ENCODE measurements at regions not wholly inside any gene's neighbourhood (a gene's known extent, or its start where the extent isn't known, plus 50 kb on each side); places are given as distances from the start of the nearest gene placed in this dataset.

DNA sequence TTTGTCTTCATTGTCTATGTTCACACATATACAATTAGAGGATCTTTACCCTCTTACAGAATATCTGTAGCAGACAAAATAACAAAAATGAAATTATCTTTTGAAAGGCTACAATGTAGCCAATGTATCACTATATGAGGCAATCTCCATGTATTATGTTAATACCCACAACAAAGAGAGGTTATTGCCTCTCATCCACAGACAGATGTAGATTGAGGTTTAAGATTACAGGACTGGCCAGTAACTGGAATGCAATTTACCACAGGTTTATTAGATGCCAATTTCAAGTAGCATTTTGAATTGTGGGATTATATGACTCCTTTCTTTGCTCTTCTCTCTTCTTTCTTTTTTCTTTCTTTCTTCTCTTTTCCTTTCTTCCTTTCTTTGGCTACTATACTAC is 242.6 kb downstream of the ANKRD50 start:
- no peak for DNase-seq (ENCODE audit: low read depth)

DNA sequence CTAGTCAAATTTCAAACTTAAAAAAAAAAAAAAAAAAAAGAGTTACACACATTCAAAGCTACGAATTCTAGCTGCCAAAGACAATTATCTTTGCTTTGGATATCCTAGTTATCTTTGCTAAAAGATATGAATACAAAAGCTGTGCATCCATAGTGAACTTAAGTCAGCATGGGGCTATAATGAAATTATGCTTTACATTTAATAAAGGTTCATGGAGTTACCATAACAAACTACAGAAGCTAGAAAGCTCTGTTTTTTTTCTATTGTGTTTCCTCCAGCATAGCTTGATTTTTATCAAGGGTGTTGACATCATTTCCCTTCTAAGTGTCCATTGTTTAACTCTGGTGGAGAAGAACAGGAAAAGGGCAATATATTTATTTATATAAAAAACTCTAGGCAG is 234.1 kb downstream of the ANKRD50 start:
- no peak for DNase-seq (ENCODE audit: low read depth)

DNA sequence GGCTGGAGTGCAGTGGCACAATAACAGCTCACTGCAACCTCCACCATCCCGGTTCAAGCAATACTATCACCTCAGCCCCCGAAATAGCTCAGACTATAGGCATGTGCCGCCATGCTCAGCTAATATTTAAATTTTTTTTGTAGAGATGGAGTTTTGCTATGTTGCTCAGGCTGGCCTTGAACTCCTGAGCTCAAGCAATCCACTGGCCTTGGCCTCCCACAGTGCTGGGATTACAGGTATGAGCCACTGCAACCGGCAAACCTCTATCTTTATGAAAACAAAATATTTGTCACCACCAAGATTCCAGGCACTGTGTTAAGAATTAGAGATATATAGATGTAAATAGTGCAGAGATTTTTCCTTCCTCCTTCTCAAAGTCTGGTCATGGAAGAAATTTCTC is 232.5 kb downstream of the ANKRD50 start:
- no peak for DNase-seq (ENCODE audit: low read depth)

DNA sequence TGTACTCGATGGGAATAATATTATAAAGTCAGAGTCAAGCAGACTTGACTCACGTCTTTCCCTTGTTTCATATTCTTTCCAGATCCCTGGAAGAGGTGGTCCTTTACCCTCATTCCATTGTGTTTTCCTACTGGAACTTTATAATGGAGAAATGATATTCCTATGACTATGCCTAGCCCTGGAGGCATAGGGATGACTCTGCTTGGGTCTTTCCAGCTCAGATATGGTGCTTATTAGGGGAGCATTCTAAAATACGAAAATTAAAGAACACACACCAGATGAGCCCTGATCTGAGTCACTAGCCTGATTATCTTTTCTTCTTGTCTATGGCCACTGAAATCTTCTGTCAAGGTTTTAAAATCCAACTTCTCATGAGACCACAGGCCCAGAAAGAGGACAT is 231.4 kb downstream of the ANKRD50 start:
- no peak for DNase-seq (ENCODE audit: low read depth)

DNA sequence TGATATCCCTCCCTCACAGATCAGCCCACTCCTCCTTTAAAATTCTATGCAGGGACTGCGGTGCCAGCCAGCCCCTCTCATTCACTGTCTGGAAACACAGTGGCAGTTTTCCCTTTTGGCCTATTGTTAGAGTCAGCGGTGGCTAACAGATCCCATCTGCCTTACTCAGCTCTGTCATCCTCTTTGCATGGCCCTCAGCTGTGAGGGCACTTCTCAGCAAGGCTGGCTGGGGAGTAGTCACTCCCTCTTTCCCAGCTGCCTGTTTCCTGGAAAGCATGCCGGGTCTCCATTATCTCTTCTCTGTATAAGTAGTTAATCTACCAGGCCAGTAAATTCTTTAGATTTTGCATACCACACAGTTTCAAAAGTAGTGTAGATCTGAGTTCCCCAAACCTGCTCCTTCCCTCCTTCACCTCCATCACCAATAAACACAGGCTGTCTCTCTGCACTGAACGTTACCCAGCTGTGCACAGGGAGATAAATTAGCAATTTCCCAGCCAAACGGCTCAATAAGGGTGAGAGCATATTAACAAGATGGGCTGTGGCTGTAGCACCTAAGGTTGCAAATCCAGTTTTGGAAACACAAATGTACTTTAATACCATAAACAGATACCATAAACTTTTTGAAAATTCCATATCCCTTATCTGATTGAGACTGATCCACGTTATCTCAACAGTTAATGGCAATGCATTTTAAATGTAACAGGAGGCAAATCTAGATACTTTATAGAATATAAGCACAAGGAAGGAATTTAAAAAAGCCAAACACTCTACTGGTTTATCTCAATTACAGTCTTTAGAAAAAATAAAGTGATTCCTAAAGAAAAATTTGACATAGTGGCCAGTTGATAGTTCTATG is 229.3 kb downstream of the ANKRD50 start:
- no peak for DNase-seq (ENCODE audit: low read depth)

DNA sequence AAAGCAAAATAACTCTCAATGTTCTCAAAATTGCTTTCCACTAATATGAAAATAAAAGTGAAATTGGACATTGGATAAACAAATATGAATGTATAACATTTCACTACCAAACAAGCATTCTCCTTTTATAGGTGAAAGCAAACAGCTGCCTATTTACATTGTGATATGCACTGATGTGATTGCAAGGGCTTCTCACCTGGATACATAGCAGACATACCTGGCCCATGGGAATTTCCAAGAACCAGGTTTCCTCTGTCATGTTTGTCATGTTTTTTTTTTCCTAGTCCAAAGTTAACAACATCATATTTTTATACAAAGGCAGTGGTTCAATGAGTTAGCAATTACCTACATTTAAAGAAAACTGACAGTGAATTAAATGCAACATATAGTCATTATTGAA is 228.5 kb downstream of the ANKRD50 start:
- no peak for DNase-seq (ENCODE audit: low read depth)

DNA sequence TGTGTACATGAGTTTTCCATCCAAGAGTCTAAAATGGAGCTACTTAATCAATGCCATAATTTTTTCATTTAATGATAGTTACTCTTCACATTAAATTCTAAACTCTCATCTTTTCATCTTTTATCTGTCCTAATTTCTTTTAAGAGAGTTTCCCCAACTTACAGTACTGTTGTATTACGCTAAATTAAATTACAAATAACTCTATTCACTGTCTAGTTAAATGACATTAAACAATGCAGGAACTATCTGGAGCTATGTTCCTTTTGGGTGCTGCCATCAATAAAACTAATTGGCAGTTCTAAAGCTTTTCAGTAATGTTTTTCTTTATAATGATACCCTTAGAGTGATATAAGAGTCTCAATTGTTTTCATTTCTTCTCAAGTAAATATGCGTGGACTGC is 227.6 kb downstream of the ANKRD50 start:
- DNase-seq (ENCODE audit: low read depth) = no peak

DNA sequence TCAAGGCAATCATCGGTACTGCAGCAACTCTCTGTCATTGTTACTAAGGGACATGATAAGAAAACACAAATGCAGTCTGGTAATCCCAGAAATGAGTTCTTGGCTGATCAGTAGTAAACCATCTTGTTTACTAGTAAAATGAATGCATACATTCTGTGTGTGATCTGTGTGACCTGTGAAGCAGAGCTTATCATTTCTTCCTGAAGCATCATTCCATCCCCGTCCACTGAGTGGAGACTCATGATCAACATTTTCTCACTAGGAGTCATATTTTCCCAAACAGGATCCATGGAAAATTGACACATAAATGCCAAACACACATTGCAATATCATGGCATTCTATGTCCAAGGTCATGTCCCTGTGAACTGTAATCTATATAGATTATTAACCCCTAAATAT is 226.1 kb downstream of the ANKRD50 start:
- no peak for DNase-seq (ENCODE audit: low read depth)

DNA sequence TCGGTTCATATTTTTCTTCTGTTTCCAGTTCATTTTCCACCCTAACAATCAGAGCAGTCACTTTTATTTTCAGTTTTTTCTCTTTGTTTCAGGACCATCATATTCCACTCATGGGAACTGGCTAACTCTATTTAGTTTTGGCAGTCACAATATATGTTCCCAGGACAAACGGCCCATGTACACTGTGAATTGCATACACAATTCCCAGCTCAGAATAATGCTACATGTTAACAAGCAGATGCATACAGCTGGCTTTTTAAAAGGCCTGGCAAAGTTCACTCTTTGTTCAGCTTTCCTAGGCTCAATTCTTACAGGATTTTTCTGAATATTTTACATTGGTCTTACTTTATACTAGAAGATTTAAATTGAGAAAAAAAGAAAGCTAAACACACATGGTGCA is 224.9 kb downstream of the ANKRD50 start:
- DNase-seq (ENCODE audit: low read depth) = no peak

DNA sequence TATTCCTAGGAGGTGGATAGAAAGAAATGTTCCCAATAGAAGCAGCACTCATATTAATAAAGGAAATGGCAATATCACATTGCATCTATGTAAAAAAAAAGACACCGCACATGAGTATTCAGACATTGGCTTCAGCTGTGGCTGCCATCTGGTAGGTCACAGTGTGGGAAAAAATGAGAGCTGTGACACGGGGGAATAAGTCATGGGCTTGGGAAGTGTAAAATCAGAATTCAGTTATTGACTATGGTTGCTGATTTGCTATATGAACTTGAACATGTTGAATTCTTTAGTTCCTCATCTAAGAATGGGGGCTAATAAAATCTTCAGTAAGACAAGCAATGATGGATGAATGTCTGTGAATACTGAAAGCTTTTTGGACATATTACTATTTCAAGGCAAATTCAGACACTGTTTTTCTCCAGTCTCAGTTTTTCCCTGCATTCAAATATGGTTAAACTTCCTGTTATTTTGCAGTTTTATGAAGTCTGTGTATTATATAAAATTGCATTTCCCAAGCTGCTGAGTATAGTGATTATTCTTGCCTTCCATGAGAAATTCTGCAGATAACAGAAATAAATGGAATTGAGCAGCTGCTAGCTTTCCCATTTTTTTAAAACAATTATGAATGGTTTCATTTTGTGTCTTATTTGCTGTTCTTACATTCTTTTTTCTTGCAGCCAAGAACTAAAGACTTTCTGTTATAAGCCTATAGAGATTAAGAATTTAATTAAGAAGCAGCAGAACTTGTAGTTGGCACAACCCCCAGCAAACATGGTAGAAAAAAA is 221.0 kb downstream of the ANKRD50 start:
- DNase-seq (ENCODE audit: low read depth) = no peak

DNA sequence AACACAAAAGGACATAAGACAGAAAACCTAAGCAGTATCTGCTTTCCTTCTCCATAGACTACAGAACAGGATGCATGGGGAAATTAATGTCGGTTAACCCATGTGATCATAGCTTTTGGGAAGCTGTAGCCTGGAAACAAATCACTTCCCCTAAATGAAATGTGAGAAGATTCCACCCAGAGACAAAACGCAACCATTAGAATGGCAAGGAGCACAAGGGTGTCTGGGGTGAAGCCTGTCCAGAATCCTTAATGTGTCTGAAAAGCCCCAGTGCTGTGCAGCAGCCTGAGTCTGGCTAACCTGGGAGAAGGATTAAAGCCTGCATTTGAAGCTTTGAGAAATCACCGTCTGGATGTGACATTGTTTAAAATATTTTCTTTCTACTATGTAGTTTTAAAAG is 213.3 kb downstream of the ANKRD50 start:
- DNase-seq (ENCODE audit: low read depth) = no peak

DNA sequence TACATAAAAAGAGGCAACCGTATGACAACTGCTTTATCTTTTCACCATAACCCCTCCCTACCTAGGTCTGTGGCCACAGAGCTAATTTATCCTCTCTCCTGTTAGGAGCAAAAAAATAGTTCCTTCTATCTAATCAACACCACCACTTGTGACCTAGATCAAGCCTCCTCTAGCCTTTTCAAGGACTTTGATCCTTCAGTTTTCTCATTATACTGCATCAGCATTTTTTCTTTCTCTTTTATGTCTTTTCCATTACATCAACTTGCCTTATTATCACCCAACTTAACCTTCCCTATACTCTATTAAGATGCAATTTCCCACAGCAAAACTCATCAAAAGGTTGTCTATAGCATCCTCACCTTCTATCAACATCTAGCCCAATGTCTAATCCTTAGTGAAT is 211.0 kb downstream of the ANKRD50 start:
- no peak for DNase-seq (ENCODE audit: low read depth)

DNA sequence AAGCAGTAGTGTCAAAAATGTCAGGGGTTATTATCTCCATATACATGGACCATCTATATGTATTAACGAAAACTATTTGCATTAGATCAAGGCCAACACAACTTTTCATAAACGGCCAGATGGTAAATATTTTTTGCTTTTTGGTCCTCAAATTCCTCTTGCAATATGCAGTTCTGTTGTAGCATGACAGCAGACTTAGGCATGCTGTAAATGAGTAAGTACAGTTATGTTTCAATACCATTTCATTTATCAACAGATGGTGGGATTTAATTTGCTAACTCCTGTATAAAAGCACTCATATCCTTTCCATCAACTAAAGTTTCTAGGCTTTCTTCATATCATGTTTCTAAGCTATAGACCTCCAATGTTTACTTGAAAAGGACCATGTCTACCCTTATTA is 208.1 kb downstream of the ANKRD50 start:
- DNase-seq (ENCODE audit: low read depth) = no peak

DNA sequence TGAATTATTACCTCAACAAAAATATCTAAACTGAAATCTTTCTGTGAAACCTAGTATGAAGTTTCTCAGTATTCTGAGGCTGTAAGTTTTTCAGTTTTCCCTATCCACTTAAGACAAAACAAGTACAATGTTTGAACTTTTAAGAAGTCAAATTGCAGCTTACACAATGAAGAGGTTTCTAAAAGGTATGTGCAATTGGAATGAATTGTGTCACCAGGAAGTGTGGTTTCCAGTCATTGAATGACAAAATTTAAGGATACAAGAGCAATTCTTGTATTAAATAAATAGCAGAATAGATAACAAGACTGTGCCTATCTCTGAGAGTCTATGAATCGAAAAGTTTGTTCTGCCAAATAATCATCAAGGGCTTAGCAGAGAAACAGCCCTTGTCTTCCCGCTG is 207.3 kb downstream of the ANKRD50 start:
- DNase-seq (ENCODE audit: low read depth) = no peak

DNA sequence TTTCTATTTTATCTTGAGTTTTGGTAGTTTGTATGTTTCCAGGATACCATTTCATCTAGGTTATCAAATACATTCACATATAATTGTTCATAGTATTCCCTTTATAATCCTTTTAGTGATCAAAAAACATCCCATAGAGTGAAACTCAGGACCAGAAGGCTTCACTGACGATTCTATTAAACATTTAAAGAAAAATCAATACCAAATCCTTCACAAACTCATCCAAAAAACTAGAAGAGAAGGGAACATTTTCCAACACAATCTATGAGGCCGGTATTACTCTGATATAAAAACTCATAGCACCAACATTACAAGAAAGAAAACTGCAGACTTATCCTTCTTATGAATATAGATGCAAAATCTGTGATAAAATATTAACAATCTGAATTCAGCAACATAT is 203.4 kb downstream of the ANKRD50 start:
- no peak for DNase-seq (ENCODE audit: low read depth)

DNA sequence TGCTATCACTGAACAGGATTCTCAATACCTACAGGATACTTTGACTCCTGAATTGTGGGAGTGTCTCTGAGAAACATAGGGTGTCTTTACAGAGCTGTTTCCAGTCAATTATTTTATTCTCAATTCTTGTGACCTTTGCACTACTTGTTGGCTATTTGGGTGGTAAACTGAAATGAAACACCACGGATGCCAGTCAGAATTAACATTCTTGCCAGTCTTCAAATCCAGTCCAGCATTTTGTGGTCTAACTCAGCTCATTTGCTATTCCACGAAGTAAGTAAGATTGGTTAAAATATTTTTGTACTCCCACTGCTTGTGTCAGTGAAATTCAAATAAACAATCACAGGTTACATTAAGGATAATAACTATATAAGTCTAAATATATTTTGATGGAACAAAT is 197.9 kb downstream of the ANKRD50 start:
- no peak for DNase-seq (ENCODE audit: low read depth)

DNA sequence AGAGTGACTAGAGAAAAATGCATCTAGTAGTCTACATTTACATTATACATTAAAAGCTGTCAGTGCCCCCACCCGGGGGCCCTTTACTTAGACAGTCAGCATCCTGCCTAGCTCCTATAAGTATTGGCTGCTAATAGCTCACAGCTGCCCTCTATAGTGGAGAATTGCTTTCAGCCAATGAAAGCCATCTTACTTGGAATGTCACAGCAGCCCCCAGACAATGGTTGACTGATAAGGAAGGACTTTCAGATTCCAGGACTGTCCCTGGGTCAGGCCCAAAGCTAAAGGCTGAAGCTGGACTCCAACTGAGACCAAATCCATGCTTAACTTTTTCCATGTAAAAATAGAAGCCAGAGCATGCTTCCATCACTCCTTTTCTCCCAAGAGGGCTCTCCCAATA is 196.9 kb downstream of the ANKRD50 start:
- DNase-seq (ENCODE audit: low read depth) = no peak

DNA sequence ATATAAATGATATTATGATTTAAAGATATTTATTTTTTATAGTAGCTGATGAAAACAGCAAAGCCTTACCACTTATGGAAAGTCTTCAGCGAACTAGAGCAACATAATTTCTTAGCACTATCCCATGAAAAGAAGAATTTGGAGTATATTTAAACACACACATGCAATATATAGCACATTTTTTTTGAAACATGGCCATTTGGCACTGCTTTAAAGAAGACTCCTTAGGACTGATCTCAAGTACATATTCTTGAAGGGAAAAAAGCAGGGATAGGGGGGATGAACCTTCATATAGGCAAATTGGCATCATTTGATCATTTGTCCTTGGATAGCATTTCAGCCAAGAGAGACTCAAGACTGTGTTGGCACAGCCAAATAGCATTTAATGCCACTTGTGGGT is 193.3 kb downstream of the ANKRD50 start:
- no peak for DNase-seq (ENCODE audit: low read depth)

DNA sequence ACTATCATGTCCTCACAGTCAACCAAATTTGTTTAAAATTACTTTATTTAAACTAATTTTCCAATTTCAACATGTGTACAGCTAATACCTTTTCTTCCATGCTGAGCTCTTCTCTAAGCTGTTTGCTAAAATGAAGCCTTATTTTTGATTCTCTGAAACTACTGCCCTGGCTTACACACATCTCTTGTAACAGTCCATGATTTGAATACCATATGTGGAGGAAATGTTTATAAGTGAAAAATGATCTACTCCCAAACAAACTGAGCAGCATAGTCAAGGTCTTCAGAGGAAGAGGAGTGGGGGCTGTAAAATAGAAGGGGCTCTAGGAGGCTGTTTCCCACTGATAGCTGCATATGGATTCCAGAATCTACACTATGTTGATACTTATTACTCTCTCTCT is 188.7 kb downstream of the ANKRD50 start:
- no peak for DNase-seq (ENCODE audit: low read depth)

DNA sequence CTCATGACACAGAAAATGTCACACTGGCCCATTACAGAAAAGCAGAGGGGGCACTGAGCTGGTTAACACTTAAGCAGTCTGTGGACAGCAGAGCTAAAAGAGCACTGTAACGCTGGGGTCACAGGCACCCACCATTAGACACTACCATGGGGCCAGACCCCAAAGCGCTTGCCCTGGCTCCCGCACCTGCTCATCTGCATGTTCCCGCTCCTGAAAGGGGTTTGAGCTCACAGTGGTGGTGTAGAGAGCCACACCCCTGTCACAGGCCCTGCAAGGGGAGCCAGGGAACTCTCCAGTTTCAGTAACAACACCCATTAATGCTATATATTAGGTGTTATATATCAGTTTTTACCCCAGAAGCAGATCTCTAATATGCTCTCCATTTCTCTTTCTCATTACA is 187.0 kb downstream of the ANKRD50 start:
- no peak for DNase-seq (ENCODE audit: low read depth)

DNA sequence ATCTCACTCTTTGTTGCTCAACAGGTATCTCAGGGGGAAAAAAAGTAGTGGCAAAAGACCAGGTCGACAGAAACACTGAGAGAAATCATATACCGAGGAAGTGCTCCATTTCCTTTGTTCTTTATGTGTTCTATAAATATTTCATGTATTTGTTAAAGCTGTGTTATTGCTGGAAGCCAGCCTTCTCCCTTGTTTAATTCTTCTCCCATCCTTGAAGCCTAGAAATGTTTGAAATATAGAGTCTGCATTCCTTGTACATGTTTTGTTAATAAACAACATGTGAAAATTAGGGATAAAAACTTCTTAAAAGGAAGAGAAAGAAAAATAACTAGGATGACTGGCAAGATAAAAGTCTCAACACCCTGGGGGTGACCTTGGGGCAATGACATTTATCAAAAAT is 186.2 kb downstream of the ANKRD50 start:
- DNase-seq (ENCODE audit: low read depth) = no peak

DNA sequence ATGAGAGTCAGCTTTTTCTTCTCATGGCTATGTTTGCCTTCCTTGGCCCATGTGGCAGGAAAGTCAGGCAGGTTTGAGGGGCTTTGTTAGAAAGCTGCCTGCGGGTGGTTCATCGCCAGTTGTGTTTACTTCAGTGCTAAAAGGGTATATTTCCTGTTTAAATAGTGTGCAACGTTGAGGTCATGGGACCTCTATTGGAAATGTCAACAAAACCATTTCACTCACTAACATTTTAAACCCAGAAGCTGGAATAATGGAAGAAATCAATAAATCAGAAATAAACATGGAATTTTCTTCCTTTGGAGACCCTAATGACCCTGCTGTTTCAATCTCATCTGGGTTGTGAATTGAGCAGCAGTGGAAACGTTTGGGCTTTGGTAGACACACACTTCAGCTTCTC is 185.8 kb downstream of the ANKRD50 start:
- DNase-seq (ENCODE audit: low read depth) = no peak

DNA sequence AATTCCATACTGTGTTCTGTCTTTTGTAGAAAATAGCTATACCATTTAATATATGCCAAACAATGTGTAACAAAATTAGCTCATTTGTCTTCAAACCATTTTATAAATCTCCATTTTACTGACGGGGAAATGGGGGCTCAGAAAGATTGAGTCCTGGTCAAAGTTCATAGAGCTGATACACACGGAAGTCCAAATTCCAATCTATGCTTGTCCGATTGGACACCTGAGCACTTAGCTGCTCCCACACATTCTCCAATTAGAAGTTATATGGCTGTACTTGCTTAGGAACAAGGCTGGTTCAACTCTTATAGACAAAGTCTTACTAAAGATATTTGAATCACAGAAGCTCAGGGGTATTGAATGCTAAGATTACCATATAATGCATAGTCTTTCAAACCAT is 185.2 kb downstream of the ANKRD50 start:
- DNase-seq (ENCODE audit: low read depth) = no peak

DNA sequence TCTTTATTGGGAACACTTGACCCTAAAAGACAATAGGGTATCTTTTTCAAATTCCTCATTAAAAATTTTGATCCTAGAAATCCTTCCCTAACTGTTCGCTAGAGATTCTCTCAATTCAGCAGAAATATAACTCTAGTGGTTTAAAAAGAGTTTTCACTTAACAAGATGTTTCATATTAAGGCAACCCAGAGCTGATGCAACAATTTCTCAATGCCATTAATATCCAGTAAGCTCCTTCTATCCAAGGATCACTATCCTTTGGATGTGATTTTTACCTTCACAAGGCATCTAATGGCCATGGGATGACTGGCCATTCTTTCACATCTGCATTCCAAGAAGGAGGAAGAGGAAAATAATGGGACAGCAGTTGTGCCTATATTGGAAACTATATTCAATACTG is 183.4 kb downstream of the ANKRD50 start:
- no peak for DNase-seq (ENCODE audit: low read depth)

Data from stimulated activated CD8-positive, alpha-beta memory T cell treated with anti-CD3 and anti-CD28 coated beads, Interleukin-12 subunit alpha, Interleukin-12 subunit beta, amount 100 ng/mL, for 1 hour (primary cell).